SK-N-MC (cell line): ENCODE measurements at regions not wholly inside any gene's neighbourhood (a gene's known extent, or its start where the extent isn't known, plus 50 kb on each side); places are given as distances from the start of the nearest gene placed in this dataset.

Experiments used
- EZH2 ChIP-seq: fragments of 200-600 bp; sonication (generic); IDR thresholded peaks from one replicate; pipeline ENCODE4 v1.6.1; 2017; ENCODE audit warnings: antibody characterized with exemption
- POLR2AphosphoS5 ChIP-seq: IDR thresholded peaks from 2 replicates; pipeline ENCODE4 v1.6.1; 2012; ENCODE audit warnings: mild to moderate bottlenecking, low read depth, low read length, borderline replicate concordance

DNA sequence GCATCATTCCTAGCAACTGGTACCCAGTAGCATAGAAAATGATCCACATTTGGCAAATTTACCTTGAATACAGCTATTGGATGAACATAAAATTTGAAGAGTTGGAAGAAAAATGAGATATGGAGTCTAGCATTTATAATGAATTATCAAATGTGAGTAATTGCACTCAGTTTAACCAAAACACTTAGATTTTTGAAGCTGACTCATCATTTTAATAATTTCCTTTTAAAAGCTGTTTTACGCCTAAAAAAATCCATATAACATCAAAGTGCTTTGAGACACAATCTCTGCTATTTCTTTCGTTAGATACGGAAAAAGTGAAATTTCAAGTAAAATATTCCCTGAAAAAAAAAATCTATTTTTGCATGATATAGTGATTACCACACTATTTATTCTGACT is 767.4 kb downstream of the ROBO2 start:
- no peak for TF ChIP-seq POLR2AphosphoS5
- no peak for TF ChIP-seq EZH2
